IPS-20b (cell line): ENCODE measurements at regions not wholly inside any gene's neighbourhood (a gene's known extent, or its start where the extent isn't known, plus 50 kb on each side); places are given as distances from the start of the nearest gene placed in this dataset.

ENCODE experiments used
- H3K27ac ChIP-seq: one replicate; pipeline ENCODE4 v1.5.1; 2013; ENCODE audit warnings: low read length
- H3K27me3 ChIP-seq: 2 replicates; pipeline ENCODE4 v1.6.1; 2013; ENCODE audit warnings: mild to moderate bottlenecking, low read length, inconsistent platforms; ENCODE audit not compliant: insufficient read depth
- H3K36me3 ChIP-seq: 2 replicates; pipeline ENCODE4 v1.6.1; 2013; ENCODE audit warnings: low read depth, mild to moderate bottlenecking, inconsistent platforms, low read length, moderate library complexity; ENCODE audit not compliant: insufficient read depth
- H3K4me1 ChIP-seq: 2 replicates; pipeline ENCODE4 v1.6.1; 2013; ENCODE audit warnings: mild to moderate bottlenecking, control low read depth, inconsistent platforms, low read length, moderate library complexity; ENCODE audit not compliant: insufficient read depth
- H3K4me3 ChIP-seq: 2 replicates; pipeline ENCODE4 v1.5.1; 2013; ENCODE audit warnings: mild to moderate bottlenecking, low read length, inconsistent platforms
- H3K9ac ChIP-seq: 2 replicates; pipeline ENCODE4 v1.6.1; 2013; ENCODE audit warnings: low read depth, mild to moderate bottlenecking, inconsistent platforms, low read length, moderate library complexity
- H3K9me3 ChIP-seq: 2 replicates; pipeline ENCODE4 v1.6.1; 2013; ENCODE audit warnings: mild to moderate bottlenecking, low read depth, low read length, inconsistent platforms; ENCODE audit not compliant: insufficient read depth

- Histone ChIP-seq H3K36me3 (no peaks in the 10 kb centered on the region), H3K9me3 (no peaks in the 10 kb centered on the region)
Observed at GRCh38 chr18:68520406-68521075, 194.4 kb downstream of the TMX3 start.

GRCh38 chr18:68519336-68519735, 195.6 kb downstream of the TMX3 start:
- H3K4me1 ChIP-seq, result peaks cover 10% of the 10 kb centered on the region; the same call in 1 of the 2 replicates
- no peaks in the 10 kb centered on the region for H3K9me3 ChIP-seq
- H3K27me3 ChIP-seq, result no peaks in the 10 kb centered on the region
- no peak overlapping the region for H3K27ac ChIP-seq
- H3K36me3 ChIP-seq, result no peaks in the 10 kb centered on the region
- H3K9ac ChIP-seq, result no peak overlapping the region
- no peak overlapping the region for H3K4me3 ChIP-seq

More at GRCh38 chr18:68520406-68521075, 194.4 kb downstream of the TMX3 start:
- peaks cover 10% of the 10 kb centered on the region; the same call in 1 of the 2 replicates for H3K4me1 ChIP-seq
- no peak overlapping the region for H3K27ac ChIP-seq
- H3K4me3 ChIP-seq, result no peak overlapping the region
- no peaks in the 10 kb centered on the region for H3K27me3 ChIP-seq
- no peak overlapping the region for H3K9ac ChIP-seq

GRCh38 chr18:68509902-68510301, 205.0 kb downstream of the TMX3 start:
- Histone ChIP-seq H3K36me3 (no peaks in the 10 kb centered on the region), H3K9ac (no peak overlapping the region), H3K27me3 (no peaks in the 10 kb centered on the region), H3K4me3 (no peak overlapping the region), H3K9me3 (no peaks in the 10 kb centered on the region), H3K4me1 (no peaks in the 10 kb centered on the region), H3K27ac (no peak overlapping the region)

- H3K36me3 ChIP-seq, result no peaks in the 10 kb centered on the region
- H3K9me3 ChIP-seq, result no peaks in the 10 kb centered on the region
- no peak overlapping the region for H3K27ac ChIP-seq
- no peaks in the 10 kb centered on the region for H3K4me1 ChIP-seq
- no peak overlapping the region for H3K9ac ChIP-seq
- H3K27me3 ChIP-seq, result no peaks in the 10 kb centered on the region
- no peak overlapping the region for H3K4me3 ChIP-seq
Observed at GRCh38 chr18:68507781-68508180, 207.1 kb downstream of the TMX3 start.

- no peaks in the 10 kb centered on the region for H3K27me3 ChIP-seq
- H3K36me3 ChIP-seq, result no peaks in the 10 kb centered on the region
- H3K27ac ChIP-seq, result no peak overlapping the region
- no peaks in the 10 kb centered on the region for H3K4me1 ChIP-seq
- H3K9me3 ChIP-seq, result no peaks in the 10 kb centered on the region
- no peak overlapping the region for H3K4me3 ChIP-seq
- H3K9ac ChIP-seq, result no peak overlapping the region
Observed at GRCh38 chr18:68505178-68505574, 209.7 kb downstream of the TMX3 start.

GRCh38 chr18:68504441-68505177, 210.3 kb downstream of the TMX3 start:
- no peak overlapping the region for H3K9ac ChIP-seq
- no peak overlapping the region for H3K27ac ChIP-seq
- no peaks in the 10 kb centered on the region for H3K9me3 ChIP-seq
- no peaks in the 10 kb centered on the region for H3K27me3 ChIP-seq
- H3K4me1 ChIP-seq, result no peaks in the 10 kb centered on the region
- H3K4me3 ChIP-seq, result no peak overlapping the region
- no peaks in the 10 kb centered on the region for H3K36me3 ChIP-seq

- Histone ChIP-seq H3K9me3 (no peaks in the 10 kb centered on the region), H3K27ac (no peak overlapping the region), H3K4me1 (no peaks in the 10 kb centered on the region), H3K9ac (no peak overlapping the region), H3K36me3 (no peaks in the 10 kb centered on the region), H3K27me3 (no peaks in the 10 kb centered on the region), H3K4me3 (no peak overlapping the region)
Observed at GRCh38 chr18:68500556-68500955, 214.4 kb downstream of the TMX3 start.

GRCh38 chr18:68499141-68499540, 215.8 kb downstream of the TMX3 start:
- no peaks in the 10 kb centered on the region for H3K27me3 ChIP-seq
- H3K27ac ChIP-seq, result no peak overlapping the region
- H3K9me3 ChIP-seq, result no peaks in the 10 kb centered on the region
- no peak overlapping the region for H3K4me3 ChIP-seq
- no peak overlapping the region for H3K9ac ChIP-seq
- H3K36me3 ChIP-seq, result no peaks in the 10 kb centered on the region
- H3K4me1 ChIP-seq, result peaks cover 3% of the 10 kb centered on the region; the same call in 1 of the 2 replicates

GRCh38 chr18:68498636-68499035, 216.3 kb downstream of the TMX3 start:
- H3K9ac ChIP-seq, result no peak overlapping the region
- H3K27me3 ChIP-seq, result no peaks in the 10 kb centered on the region
- H3K4me3 ChIP-seq, result no peak overlapping the region
- H3K4me1 ChIP-seq, result peaks cover 3% of the 10 kb centered on the region; the same call in 1 of the 2 replicates
- H3K27ac ChIP-seq, result no peak overlapping the region
- no peaks in the 10 kb centered on the region for H3K9me3 ChIP-seq
- no peaks in the 10 kb centered on the region for H3K36me3 ChIP-seq

- Histone ChIP-seq H3K27ac (no peak overlapping the region), H3K4me1 (peaks cover 3% of the 10 kb centered on the region; the same call in 1 of the 2 replicates), H3K9ac (no peak overlapping the region), H3K4me3 (no peak overlapping the region), H3K36me3 (no peaks in the 10 kb centered on the region), H3K27me3 (no peaks in the 10 kb centered on the region), H3K9me3 (no peaks in the 10 kb centered on the region)
Observed at GRCh38 chr18:68498185-68498584, 216.7 kb downstream of the TMX3 start.

GRCh38 chr18:68494802-68495581, 219.9 kb downstream of the TMX3 start:
- Histone ChIP-seq H3K4me1 (peaks cover 3% of the 10 kb centered on the region), H3K9me3 (no peaks in the 10 kb centered on the region), H3K27me3 (no peaks in the 10 kb centered on the region), H3K4me3 (no peak overlapping the region), H3K27ac (no peak overlapping the region), H3K36me3 (no peaks in the 10 kb centered on the region), H3K9ac (no peak overlapping the region)
